GM19035 (cell line): ENCODE measurements at regions not wholly inside any gene's neighbourhood (a gene's known extent, or its start where the extent isn't known, plus 50 kb on each side); places are given as distances from the start of the nearest gene placed in this dataset.
"Not testable (repeated sequence)": the region's sequence is repeated elsewhere in the genome, so short reads cannot be mapped to it uniquely, and the experiment has no call there.

Experiments
- ATAC-seq: cut with Tn5 transposase; IDR thresholded peaks from one replicate; pipeline ENCODE4 v1.9.1; 2021; ENCODE audit not compliant: unreplicated experiment

- ATAC-seq: no peak
Measured at GRCh38 chr10:8305876-8306652, 251.6 kb downstream of the GATA3 start.

DNA sequence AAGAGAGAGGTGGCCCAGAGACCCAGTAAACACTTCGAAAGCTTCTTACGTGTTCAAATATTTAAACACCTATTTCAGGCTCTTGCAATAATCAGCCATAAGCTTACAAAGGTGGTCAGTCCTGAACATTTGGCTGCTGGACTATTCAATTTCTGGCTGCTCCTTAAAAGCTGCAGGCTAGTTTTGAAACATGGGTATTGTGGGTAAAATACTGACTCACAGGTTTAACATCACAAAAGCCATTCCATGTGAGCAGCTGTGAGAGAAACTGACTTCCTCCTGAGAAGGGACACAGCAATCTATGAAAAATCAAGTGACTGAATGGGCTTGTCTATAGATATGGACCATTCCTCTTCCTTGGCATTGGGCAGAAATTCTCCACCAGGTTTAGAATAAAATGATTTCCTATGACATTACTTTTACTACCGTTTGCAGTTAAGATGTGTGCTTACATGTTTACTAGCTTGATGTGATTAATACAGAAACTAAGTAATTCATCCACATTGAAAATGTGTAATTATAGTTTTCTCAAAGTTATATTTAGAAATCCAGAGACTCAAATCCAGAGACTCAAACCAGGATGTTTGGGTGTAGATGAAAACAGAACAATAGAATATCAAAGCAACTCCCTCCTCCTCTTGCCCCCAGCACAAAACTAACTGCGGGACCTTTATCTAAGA lies 252.3 kb downstream of the GATA3 start:
- ATAC-seq: no peak

GRCh38 chr10:8310930-8311329 lies 256.4 kb downstream of the GATA3 start:
- ATAC-seq: no peak

DNA sequence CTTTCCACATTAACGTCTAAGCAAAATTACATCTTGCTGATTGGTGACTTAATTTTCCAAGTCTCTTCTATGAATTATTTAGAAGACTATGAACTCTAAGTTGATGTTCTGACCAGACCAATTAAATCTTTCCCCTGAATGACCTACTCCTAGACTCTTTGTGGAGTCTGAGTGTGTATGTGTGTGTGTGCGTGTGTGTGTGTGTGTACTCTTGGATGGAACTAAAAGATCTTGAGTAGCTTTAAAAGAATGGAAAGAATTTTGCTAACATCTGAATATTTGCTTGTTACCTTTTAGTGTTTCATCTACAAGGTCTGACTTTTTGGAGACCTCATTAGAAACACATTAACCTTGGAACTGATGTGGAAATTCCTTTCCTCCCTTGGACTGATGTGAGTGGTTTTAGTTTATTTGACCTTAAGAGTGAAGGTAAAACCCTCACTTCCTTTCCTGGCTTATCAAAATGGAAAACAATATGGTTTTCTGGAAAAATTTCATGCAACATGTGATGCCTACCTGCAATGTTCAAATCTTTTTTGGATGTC lies 257.1 kb downstream of the GATA3 start:
- ATAC-seq: no peak

DNA sequence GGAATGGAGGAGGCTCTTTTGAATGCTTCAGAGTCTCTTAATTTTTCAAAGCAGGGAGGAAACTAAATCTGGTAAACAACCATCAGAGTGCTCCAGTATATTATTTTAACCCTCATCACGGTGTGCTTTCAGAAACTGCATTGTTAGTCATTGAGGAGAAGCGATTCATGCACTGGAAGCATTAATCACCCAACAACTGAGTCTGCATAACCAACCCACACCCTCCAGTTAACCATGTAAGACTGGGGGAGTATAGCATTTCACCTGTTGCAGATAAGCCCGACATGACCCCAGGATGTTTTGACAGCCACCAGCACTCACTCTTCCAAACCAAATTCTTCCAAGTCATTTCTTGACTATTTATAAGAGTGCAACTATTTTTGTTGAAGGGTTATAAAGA lies 257.6 kb downstream of the GATA3 start:
- no peak for ATAC-seq

- ATAC-seq: no peak
Measured at GRCh38 chr10:8312781-8313180, 258.3 kb downstream of the GATA3 start.

DNA sequence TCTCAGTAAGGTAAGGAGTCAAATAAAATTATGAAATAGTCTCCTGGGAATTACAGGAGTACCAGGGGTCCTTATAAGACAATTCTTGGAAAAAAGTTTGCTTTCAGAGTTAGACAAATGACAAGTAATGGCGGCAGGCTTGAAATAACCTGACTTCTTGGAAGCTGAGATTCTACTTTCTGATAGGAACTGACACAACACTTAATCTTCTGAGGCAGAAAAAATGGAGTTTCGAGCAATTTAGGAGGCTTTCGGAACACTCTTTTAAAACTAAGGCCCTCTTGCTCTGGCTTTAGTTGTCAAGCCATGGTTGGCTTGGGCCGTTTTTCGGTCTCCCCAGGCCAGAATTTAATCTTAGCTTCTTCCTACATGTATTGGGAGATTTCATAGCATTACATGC lies 260.0 kb downstream of the GATA3 start:
- no peak for ATAC-seq

- no peak for ATAC-seq
Measured at GRCh38 chr10:8315619-8316021, 261.1 kb downstream of the GATA3 start.

DNA sequence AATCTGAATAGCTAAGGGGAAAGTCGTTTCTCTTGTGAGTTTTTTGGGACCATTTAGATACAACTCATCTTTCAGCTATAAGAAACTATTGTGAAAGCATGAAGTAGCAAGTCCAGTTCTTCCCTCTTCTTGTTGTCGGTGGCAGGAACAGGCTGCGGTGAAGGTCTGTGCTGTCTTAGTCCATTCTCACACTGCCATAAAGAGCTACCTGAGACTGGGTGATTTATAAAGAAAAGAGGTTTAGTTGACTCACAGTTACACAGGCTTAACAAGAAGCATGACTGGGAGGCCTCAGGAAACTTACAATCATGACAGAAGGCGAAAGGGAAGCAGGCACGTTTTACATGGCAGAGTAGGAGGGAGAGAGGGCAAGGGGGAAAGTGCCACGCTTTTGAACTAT lies 261.8 kb downstream of the GATA3 start:
- ATAC-seq: no peak

DNA sequence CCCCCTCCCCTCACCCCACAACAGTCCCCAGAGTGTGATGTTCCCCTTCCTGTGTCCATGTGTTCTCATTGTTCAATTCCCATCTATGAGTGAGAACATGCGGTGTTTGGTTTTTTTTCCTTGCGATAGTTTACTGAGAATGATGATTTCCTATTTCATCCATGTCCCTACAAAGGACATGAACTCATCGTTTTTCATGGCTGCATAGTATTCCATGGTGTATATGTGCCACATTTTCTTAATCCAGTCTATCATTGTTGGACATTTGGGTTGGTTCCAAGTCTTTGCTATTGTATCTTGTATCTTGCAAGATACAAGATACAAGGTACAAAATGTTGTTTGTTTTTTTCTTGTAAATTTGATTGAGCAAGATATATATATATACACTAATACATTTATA lies 263.9 kb downstream of the GATA3 start:
- ATAC-seq: not testable (repeated sequence)

DNA sequence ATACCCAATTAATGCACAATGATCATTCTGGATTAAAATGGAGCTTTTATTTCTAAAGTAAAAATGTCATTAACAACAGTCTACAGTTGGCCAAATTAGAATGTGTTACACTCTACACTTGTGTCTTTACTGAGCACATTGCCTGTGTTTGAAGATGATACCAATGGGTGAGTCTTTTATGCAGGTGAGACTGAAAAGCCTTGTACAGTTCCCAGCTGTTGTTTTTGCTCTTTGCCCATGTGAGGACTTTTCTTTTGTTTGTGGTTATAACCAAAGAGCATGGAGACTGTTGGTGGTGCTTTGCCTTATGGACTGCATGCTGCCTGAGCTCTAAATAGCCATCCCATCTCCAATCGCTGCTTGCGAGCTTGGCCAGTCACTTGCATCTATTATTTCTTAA lies 264.5 kb downstream of the GATA3 start:
- no peak for ATAC-seq

- no peak for ATAC-seq
Measured at GRCh38 chr10:8319704-8320103, 265.2 kb downstream of the GATA3 start.

DNA sequence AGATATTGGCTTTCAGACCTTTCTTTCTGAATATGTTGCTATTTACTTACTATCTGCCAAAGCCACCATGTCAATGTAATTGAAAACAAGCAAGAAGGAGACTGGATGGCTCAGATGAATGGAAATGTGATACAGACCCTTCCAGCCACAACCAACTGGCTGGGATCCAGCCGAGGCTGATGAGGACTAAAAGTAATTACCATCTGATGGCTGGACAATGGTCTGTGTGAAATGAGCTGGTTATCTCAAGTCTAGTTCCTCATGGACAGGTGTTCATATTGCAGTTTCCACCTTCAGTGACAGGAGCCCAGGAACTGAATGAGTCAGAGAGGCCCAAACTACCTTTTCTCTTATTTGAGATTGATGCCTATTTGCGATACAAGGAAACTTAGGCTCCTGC lies 267.5 kb downstream of the GATA3 start:
- ATAC-seq: no peak

DNA sequence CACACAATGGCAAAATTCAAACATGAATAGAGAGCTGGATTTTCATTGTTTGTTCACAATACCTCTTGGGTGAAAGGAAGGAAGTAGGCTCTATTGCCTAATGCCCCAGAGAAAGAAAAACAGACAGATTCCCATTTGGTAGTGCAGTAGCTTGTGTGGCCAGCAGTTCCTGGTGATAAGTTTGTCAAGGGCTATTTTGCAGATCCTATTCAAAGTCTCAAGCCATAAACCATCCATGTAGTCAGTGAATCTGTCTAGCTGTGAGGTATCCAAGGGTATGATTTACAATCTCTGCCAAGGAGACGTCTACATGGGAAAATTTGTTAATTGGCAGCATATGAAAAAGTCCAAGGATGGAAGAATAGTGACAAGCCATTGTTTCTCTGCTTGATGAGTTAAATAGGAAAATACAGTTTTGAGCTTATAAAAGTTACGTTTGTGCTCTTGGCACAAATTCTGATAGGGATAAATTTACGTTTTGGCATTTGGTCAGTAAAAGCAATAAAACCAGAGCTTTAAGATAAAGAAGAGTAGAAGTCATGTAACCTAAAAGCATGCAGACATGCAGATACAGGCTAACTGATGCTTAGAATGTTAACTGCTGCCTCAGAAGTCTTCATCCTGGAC lies 269.1 kb downstream of the GATA3 start:
- no peak for ATAC-seq

DNA sequence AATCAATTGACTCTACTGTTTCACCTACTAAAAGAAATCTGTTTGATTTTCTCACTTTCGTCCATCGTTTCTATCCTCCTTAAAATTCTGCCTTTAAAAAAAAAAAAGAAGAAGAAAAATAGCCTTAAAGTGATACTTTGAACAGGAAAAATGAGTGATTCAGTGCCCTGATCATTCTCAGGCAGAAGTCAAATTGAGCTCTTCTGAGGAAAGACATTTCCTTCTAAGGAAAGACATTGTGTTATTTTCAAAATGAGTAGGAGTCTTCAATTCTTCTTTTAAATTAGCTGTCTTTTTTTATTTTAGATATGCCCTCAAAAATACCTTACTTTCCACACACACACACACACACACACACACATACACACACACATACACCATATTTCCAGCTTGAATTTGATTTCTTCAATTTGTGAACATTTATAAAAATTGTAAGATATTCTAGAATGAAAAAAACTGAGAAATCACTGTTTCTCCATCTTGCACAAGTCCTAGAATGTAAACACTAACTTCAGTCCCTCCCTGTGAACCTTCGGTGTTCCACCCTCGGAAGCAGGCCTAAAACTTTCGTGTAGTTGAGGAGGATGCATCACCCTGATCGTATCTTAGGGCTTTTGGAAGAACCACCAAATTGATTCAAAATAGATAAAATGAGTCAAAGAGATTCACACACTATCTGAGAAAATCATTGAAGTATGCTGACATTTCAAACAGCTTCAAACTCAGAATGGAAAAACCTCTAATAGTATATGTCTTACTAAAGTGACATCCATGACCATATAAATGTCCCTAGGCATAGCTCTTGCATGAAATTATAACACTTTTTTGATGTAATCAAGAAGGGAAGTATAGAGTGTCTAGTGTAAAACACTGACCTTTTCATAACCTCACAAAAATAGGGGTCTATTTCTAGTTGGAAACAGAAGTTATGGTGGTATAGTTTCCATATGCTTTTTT lies 270.8 kb downstream of the GATA3 start:
- no peak for ATAC-seq

GRCh38 chr10:8326396-8327139 lies 272.1 kb downstream of the GATA3 start:
- no peak for ATAC-seq

DNA sequence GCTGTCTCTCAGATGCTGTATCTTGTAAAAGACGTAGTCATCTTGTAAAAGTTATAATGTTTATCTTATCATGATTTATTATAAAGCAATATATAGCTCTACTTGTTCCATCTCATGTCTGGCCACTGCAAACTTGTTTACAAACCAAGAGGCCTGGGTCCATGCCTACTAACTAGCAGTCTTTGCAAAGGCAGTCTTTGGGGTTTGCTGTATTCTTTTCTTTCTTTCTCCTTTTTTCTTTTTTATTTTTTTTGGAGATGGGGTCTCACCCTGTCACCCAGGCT lies 272.6 kb downstream of the GATA3 start:
- no peak for ATAC-seq

DNA sequence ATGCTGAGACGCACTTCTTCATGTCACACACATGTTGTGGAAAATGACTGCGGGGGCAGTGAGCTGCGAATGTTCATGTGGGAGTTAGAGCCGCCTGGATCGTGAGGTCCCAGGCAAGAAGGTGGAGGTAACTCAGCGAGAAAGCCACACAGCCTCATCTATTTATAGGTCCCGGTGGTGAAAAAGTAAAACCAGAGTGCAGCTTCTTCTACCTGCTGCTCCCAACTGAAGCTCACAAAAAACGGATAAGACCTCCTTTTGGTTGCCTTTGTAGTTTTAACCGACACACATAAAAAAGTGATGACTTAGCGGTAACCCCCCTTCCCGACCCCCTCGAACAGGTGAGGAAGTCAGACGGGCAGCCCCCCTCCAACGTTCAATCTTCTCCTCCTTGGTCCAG lies 276.9 kb downstream of the GATA3 start:
- no peak for ATAC-seq

DNA sequence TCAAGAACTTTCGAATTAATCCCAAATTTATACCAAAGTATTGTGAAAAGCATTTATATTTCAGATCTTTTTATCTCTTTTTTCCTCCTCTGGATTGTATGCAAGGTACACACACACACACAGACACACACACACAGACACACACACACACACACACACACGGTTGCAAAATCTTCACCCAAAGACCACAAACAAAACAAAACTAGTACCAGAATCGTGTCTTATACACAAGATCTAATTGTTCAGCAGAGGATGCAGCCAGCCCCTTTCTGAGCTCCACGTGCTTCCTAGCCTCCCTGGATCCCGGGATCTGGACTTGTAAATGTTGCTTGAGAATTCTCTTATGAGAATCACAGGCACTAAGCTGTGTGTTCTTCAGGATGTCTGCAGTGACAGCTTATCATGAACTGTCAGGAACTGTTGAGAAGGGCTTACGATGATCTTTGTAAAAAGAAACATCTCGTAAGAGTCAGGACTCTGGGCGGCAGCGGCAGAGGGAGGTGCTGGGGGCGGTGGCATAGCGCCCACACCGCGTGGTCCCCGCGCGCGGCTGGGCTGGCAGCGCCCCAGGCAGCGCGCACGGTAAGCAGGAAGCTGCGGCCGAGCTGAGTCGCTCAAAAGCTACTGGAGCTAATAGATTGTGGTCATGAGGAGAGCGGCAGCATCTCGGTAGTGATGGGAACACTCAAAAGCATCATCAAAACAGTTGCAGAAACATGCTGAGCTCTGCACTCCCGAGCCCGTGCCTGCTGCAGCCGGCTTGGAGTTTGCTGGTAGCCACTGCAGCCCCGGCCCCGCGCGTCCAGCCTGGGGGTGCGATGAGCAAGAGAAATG lies 277.6 kb downstream of the GATA3 start:
- ATAC-seq: peak; percentile 87

DNA sequence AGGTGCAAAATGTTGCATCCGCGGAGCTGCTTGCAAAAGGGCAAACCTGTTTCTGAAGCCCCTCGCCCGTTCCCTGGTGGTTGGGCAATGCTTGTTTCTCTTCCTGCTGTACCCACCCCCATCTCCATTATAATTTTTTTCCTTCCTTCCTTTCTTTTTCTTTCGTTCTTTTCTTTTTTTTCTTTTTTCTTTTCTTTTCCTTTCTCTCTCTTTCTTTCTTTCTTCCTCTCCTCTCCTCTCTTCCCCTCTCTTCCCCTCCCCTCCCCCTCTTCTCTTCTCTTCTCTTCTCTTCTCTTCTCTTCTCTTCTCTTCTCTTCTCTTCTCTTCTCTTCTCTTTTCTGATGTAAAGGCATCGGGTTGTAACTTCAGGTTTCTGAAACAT lies 278.2 kb downstream of the GATA3 start:
- ATAC-seq: no peak
